HG02885 (cell line): ENCODE measurements at regions not wholly inside any gene's neighbourhood (a gene's known extent, or its start where the extent isn't known, plus 50 kb on each side); places are given as distances from the start of the nearest gene placed in this dataset.

Experiments
- ATAC-seq: cut with Tn5 transposase; IDR thresholded peaks from one replicate; pipeline ENCODE4 v1.9.1; 2021; ENCODE audit warnings: mild to moderate bottlenecking; ENCODE audit not compliant: unreplicated experiment, poor library complexity

GRCh38 chr7:117929237-117929636 is 56.0 kb upstream of the CTTNBP2 start:
- no peak for ATAC-seq

- no peak for ATAC-seq
Observed at GRCh38 chr7:117931314-117931713, 58.1 kb upstream of the CTTNBP2 start.

GRCh38 chr7:117937049-117937752 is 64.0 kb upstream of the CTTNBP2 start:
- ATAC-seq: no peak

- ATAC-seq: no peak
Observed at GRCh38 chr7:117937753-117938483, 64.7 kb upstream of the CTTNBP2 start.

GRCh38 chr7:117941138-117941810 is 68.0 kb upstream of the CTTNBP2 start:
- ATAC-seq: no peak

GRCh38 chr7:117942780-117943179 is 69.5 kb upstream of the CTTNBP2 start:
- no peak for ATAC-seq

- ATAC-seq: no peak
Observed at GRCh38 chr7:117944886-117945285, 71.6 kb upstream of the CTTNBP2 start.

- ATAC-seq: no peak
Observed at GRCh38 chr7:117946151-117946633, 73.0 kb upstream of the CTTNBP2 start.

- ATAC-seq: peak; percentile 41
Observed at GRCh38 chr7:117949232-117949631, 76.0 kb upstream of the CTTNBP2 start.

GRCh38 chr7:117950601-117951260 is 77.5 kb upstream of the CTTNBP2 start:
- ATAC-seq: no peak

GRCh38 chr7:117951285-117951684 is 78.0 kb upstream of the CTTNBP2 start:
- no peak for ATAC-seq

- no peak for ATAC-seq
Observed at GRCh38 chr7:117951691-117952280, 78.5 kb upstream of the CTTNBP2 start.

- no peak for ATAC-seq
Observed at GRCh38 chr7:117955046-117955445, 81.8 kb upstream of the CTTNBP2 start.

- ATAC-seq: no peak
Observed at GRCh38 chr7:117960351-117960750, 87.1 kb upstream of the CTTNBP2 start.

- ATAC-seq: no peak
Observed at GRCh38 chr7:117961235-117961634, 88.0 kb upstream of the CTTNBP2 start.

GRCh38 chr7:117962366-117962994 is 89.2 kb upstream of the CTTNBP2 start:
- no peak for ATAC-seq

- no peak for ATAC-seq
Observed at GRCh38 chr7:117963264-117964197, 90.3 kb upstream of the CTTNBP2 start.

- ATAC-seq: no peak
Observed at GRCh38 chr7:117970801-117971200, 97.6 kb upstream of the CTTNBP2 start.
